HEK293 (cell line): ENCODE measurements at regions not wholly inside any gene's neighbourhood (a gene's known extent, or its start where the extent isn't known, plus 50 kb on each side); places are given as distances from the start of the nearest gene placed in this dataset.

Source experiments
- CTCF ChIA-PET: fragments of 350-600 bp; formaldehyde crosslinking; extraction: SDS; loops from one replicate; lab custom pipeline; 2021; ENCODE audit warnings: antibody characterized with exemption; lab: Yijun Ruan, JAX
- POLR2A ChIA-PET: fragments of 300-600 bp; formaldehyde crosslinking; extraction: SDS; loops from one replicate; lab custom pipeline; 2020; ENCODE audit warnings: antibody characterized with exemption, inconsistent platforms; lab: Yijun Ruan, JAX
- H3K27ac ChIP-seq: fragments of 200-500 bp; sonication (Bioruptor generic); 2 replicates; pipeline ENCODE4 v1.5.1; 2014; ENCODE audit warnings: low read depth, low read length, control low read depth, inconsistent platforms; ENCODE audit errors: extremely low read depth
- H3K36me3 ChIP-seq, 2 experiments: fragments of 200-500 bp in 1 of 2; sonication (Bioruptor generic) in 1 of 2; 1 replicate in 1 of 2; 2 replicates in 1 of 2; pipeline ENCODE4 v1.5.1; 2014 to 2017; ENCODE audit warnings: inconsistent platforms in 2 of 2, low read length in 2 of 2; ENCODE audit not compliant: control insufficient read depth in 2 of 2, insufficient read depth in 1 of 2
- H3K4me1 ChIP-seq: fragments of 200-500 bp; sonication (Bioruptor generic); 2 replicates; pipeline ENCODE4 v1.5.1; 2014; ENCODE audit warnings: mild to moderate bottlenecking, low read length, inconsistent platforms; ENCODE audit not compliant: control insufficient read depth, insufficient read depth
- H3K4me3 ChIP-seq: 2 replicates; pipeline ENCODE4 v1.5.1; 2011; ENCODE audit warnings: low read depth, mild to moderate bottlenecking, control low read depth, low read length, moderate library complexity
- H3K9me3 ChIP-seq: fragments of 200-500 bp; sonication (Bioruptor generic); 2 replicates; pipeline ENCODE4 v1.5.1; 2014; ENCODE audit warnings: low read depth, low read length, inconsistent platforms; ENCODE audit not compliant: control insufficient read depth, insufficient read depth
- KLF16 ChIP-seq: fragments of 450-650 bp; formaldehyde crosslinking; IDR thresholded peaks from 2 replicates; pipeline ENCODE4 v1.5.1; 2017; ENCODE audit warnings: missing biosample characterization, missing genetic modification characterization
- REST ChIP-seq: fragments of 450-650 bp; formaldehyde crosslinking; IDR thresholded peaks from 2 replicates; pipeline ENCODE4 v1.5.1; 2016; ENCODE audit warnings: missing biosample characterization, missing genetic modification characterization
- SALL2 ChIP-seq: fragments of 450-650 bp; formaldehyde crosslinking; IDR thresholded peaks from 2 replicates; pipeline ENCODE4 v1.5.0; 2017; ENCODE audit warnings: missing biosample characterization, mild to moderate bottlenecking, missing genetic modification characterization, borderline replicate concordance
- TCF7L2 ChIP-seq: IDR thresholded peaks from 2 replicates; pipeline ENCODE4 v1.6.1; 2011; ENCODE audit warnings: low read depth, mild to moderate bottlenecking, inconsistent platforms, low read length, moderate library complexity, borderline replicate concordance
- TRIM28 ChIP-seq: IDR thresholded peaks from 2 replicates; pipeline ENCODE4 v1.6.1; 2011; ENCODE audit warnings: low read length, control low read depth, borderline replicate concordance
- ZBTB7A ChIP-seq: fragments of 450-650 bp; formaldehyde crosslinking; IDR thresholded peaks from 2 replicates; pipeline ENCODE4 v1.5.1; 2016; ENCODE audit warnings: low read depth, missing biosample characterization, missing genetic modification characterization
- ZFP37 ChIP-seq: fragments of 450-650 bp; formaldehyde crosslinking; IDR thresholded peaks from 2 replicates; pipeline ENCODE4 v1.5.1; 2016; ENCODE audit warnings: missing biosample characterization, missing genetic modification characterization
- ZNF239 ChIP-seq: fragments of 450-650 bp; formaldehyde crosslinking; IDR thresholded peaks from 2 replicates; pipeline ENCODE4 v1.5.1; 2016; ENCODE audit warnings: missing biosample characterization, missing genetic modification characterization
- ZNF248 ChIP-seq: fragments of 450-650 bp; formaldehyde crosslinking; IDR thresholded peaks from 2 replicates; pipeline ENCODE4 v1.5.1; 2017; ENCODE audit warnings: missing biosample characterization, missing genetic modification characterization
- ZNF354C ChIP-seq: fragments of 450-650 bp; formaldehyde crosslinking; IDR thresholded peaks from 2 replicates; pipeline ENCODE4 v1.5.1; 2016; ENCODE audit warnings: missing biosample characterization, missing genetic modification characterization, low read depth, borderline replicate concordance
- ZNF37A ChIP-seq: fragments of 450-650 bp; IDR thresholded peaks from 2 replicates; pipeline ENCODE4 v1.5.1; 2018; ENCODE audit warnings: missing biosample characterization, missing genetic modification characterization
- ZNF426 ChIP-seq: fragments of 450-650 bp; formaldehyde crosslinking; IDR thresholded peaks from 2 replicates; pipeline ENCODE4 v1.5.1; 2017; ENCODE audit warnings: missing biosample characterization, missing genetic modification characterization, mild to moderate bottlenecking, inconsistent platforms, moderate library complexity
- ZNF518A ChIP-seq: fragments of 450-650 bp; formaldehyde crosslinking; conservative IDR thresholded peaks from 2 replicates; pipeline ENCODE4 v1.5.1; 2016; ENCODE audit warnings: low read depth, missing biosample characterization, missing genetic modification characterization
- ZNF776 ChIP-seq: fragments of 450-650 bp; formaldehyde crosslinking; IDR thresholded peaks from 2 replicates; pipeline ENCODE4 v1.5.0; 2017; ENCODE audit warnings: missing biosample characterization, missing genetic modification characterization, borderline replicate concordance
- ZSCAN30 ChIP-seq: fragments of 450-650 bp; IDR thresholded peaks from 2 replicates; pipeline ENCODE4 v1.5.1; 2018; ENCODE audit warnings: missing biosample characterization, mild to moderate bottlenecking, missing genetic modification characterization, moderate library complexity
- ZXDB ChIP-seq: fragments of 450-650 bp; formaldehyde crosslinking; IDR thresholded peaks from 2 replicates; pipeline ENCODE4 v1.5.1; 2016; ENCODE audit warnings: missing biosample characterization, missing genetic modification characterization
- TF ChIP-seq, protein P1 (sequence below): fragments of 450-650 bp; formaldehyde crosslinking; IDR thresholded peaks from 2 replicates; pipeline ENCODE4 v1.5.1; 2017; ENCODE audit warnings: missing biosample characterization, missing genetic modification characterization
- TF ChIP-seq, protein P2 (sequence below): fragments of 450-650 bp; formaldehyde crosslinking; IDR thresholded peaks from 2 replicates; pipeline ENCODE4 v1.5.1; 2016; ENCODE audit warnings: missing biosample characterization, missing genetic modification characterization

GRCh38 chr3:124619887-124620599, 110.2 kb upstream of the UMPS start:
- H3K4me3 ChIP-seq, result no peak overlapping the region
- no peak overlapping the region for H3K27ac ChIP-seq
- ChIA-PET POLR2A (no interaction called here), CTCF (interaction anchor here (1.4 kb wide), 1 partner anchor 69 kb away, joined by 4 read pairs; no protein-coding TSS in a partner anchor)
- no peaks in the 10 kb centered on the region for H3K36me3 ChIP-seq
- H3K9me3 ChIP-seq, result no peaks in the 10 kb centered on the region
- TF ChIP-seq ZNF37A (tag by site-specific recombination) (no peak), ZNF354C (tag by site-specific recombination) (no peak), ZNF776 (no peak), TCF7L2 (no peak), ZNF239 (tag by site-specific recombination) (no peak), ZNF248 (tag by site-specific recombination) (no peak), SALL2 (tag by site-specific recombination) (no peak), ZNF426 (no peak), ZBTB7A (no peak), ZSCAN30 (tag by site-specific recombination) (no peak), TRIM28 (no peak), ZXDB (tag by site-specific recombination) (no peak), KLF16 (tag by site-specific recombination) (no peak), REST (tag by site-specific recombination) (no peak), ZFP37 (tag by site-specific recombination) (no peak), ZNF518A (no peak)
- TF ChIP-seq, protein P1, sequence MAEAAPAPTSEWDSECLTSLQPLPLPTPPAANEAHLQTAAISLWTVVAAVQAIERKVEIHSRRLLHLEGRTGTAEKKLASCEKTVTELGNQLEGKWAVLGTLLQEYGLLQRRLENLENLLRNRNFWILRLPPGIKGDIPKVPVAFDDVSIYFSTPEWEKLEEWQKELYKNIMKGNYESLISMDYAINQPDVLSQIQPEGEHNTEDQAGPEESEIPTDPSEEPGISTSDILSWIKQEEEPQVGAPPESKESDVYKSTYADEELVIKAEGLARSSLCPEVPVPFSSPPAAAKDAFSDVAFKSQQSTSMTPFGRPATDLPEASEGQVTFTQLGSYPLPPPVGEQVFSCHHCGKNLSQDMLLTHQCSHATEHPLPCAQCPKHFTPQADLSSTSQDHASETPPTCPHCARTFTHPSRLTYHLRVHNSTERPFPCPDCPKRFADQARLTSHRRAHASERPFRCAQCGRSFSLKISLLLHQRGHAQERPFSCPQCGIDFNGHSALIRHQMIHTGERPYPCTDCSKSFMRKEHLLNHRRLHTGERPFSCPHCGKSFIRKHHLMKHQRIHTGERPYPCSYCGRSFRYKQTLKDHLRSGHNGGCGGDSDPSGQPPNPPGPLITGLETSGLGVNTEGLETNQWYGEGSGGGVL (tag by site-specific recombination), result no peak
- TF ChIP-seq, protein P2, sequence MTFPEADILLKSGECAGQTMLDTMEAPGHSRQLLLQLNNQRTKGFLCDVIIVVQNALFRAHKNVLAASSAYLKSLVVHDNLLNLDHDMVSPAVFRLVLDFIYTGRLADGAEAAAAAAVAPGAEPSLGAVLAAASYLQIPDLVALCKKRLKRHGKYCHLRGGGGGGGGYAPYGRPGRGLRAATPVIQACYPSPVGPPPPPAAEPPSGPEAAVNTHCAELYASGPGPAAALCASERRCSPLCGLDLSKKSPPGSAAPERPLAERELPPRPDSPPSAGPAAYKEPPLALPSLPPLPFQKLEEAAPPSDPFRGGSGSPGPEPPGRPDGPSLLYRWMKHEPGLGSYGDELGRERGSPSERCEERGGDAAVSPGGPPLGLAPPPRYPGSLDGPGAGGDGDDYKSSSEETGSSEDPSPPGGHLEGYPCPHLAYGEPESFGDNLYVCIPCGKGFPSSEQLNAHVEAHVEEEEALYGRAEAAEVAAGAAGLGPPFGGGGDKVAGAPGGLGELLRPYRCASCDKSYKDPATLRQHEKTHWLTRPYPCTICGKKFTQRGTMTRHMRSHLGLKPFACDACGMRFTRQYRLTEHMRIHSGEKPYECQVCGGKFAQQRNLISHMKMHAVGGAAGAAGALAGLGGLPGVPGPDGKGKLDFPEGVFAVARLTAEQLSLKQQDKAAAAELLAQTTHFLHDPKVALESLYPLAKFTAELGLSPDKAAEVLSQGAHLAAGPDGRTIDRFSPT (tag by site-specific recombination), result no peak
- no peaks in the 10 kb centered on the region for H3K4me1 ChIP-seq
